Uterus (tissue), 3 donors: ENCODE measurements at regions not wholly inside any gene's neighbourhood (a gene's known extent, or its start where the extent isn't known, plus 50 kb on each side); places are given as distances from the start of the nearest gene placed in this dataset.

ENCODE experiments used
- DNase-seq, 2 donors: peaks; one replicate each; pipeline ENCODE4 v3.0.0-alpha.2; 2019 to 2020
- H3K27ac ChIP-seq, 2 donors: fragments of 200-600 bp; sonication (generic); 1 replicate in 1 of 2; 2 replicates in 1 of 2; pipeline ENCODE4 v1.5.1; 2016 to 2018
- H3K27me3 ChIP-seq, 2 donors: fragments of 200-600 bp; sonication (generic); one replicate each; pipeline ENCODE4 v1.5.1; 2018 to 2019; ENCODE audit warnings: control low read depth in 1 of 2
- H3K36me3 ChIP-seq, 2 donors: fragments of 200-600 bp; sonication (generic); one replicate each; pipeline ENCODE4 v1.5.1; 2019; ENCODE audit warnings: control low read depth in 1 of 2
- H3K4me1 ChIP-seq, 2 donors: fragments of 200-600 bp; sonication (generic); one replicate each; pipeline ENCODE4 v1.5.1; 2018 to 2019; ENCODE audit warnings: control low read depth in 1 of 2
- H3K4me3 ChIP-seq, 2 donors: fragments of 200-600 bp; sonication (generic); 1 replicate in 1 of 2; 2 replicates in 1 of 2; pipeline ENCODE4 v1.5.1; 2018 to 2019; ENCODE audit warnings: mild to moderate bottlenecking in 1 of 2
- H3K9me3 ChIP-seq, 2 donors: fragments of 200-600 bp; sonication (generic); one replicate each; pipeline ENCODE4 v1.5.1; 2019; ENCODE audit warnings: control low read depth in 1 of 2
- POLR2A ChIP-seq, 2 donors: fragments of 450-650 bp; IDR thresholded peaks; one replicate each; pipeline ENCODE4 v1.6.1; 2016; ENCODE audit warnings: antibody characterized with exemption in 2 of 2, mild to moderate bottlenecking in 1 of 2, moderate library complexity in 1 of 2
- intact Hi-C: fragments of 100-400 bp; cut with DNase I; formaldehyde crosslinking; loops from one replicate; pipeline ENCODE4 v1.15.1; 2023; ENCODE audit warnings: low total_unique reads
- TF ChIP-seq, protein P1 (sequence below), 4 experiments: fragments of 200-600 bp in 2 of 4; fragments of 450-650 bp in 2 of 4; sonication (generic) in 2 of 4; IDR thresholded peaks; one replicate each; pipeline ENCODE4 v1.5.1; 2016 to 2019; ENCODE audit warnings: antibody characterized with exemption in 4 of 4, mild to moderate bottlenecking in 2 of 4, moderate library complexity in 1 of 4
- donor health status: DM: yes; HTN: yes; CAD: no.

- TF ChIP-seq, protein P1, sequence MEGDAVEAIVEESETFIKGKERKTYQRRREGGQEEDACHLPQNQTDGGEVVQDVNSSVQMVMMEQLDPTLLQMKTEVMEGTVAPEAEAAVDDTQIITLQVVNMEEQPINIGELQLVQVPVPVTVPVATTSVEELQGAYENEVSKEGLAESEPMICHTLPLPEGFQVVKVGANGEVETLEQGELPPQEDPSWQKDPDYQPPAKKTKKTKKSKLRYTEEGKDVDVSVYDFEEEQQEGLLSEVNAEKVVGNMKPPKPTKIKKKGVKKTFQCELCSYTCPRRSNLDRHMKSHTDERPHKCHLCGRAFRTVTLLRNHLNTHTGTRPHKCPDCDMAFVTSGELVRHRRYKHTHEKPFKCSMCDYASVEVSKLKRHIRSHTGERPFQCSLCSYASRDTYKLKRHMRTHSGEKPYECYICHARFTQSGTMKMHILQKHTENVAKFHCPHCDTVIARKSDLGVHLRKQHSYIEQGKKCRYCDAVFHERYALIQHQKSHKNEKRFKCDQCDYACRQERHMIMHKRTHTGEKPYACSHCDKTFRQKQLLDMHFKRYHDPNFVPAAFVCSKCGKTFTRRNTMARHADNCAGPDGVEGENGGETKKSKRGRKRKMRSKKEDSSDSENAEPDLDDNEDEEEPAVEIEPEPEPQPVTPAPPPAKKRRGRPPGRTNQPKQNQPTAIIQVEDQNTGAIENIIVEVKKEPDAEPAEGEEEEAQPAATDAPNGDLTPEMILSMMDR (IDR thresholded peaks at IDR 0.05) = no peak
- TF ChIP-seq POLR2A (IDR thresholded peaks at IDR 0.05) = no peak
- DNase-seq = no peak
- Histone ChIP-seq H3K36me3 (no peaks in the 10 kb centered on the region), H3K27me3 (no peaks in the 10 kb centered on the region), H3K4me3 (no peak overlapping the region), H3K9me3 (no peaks in the 10 kb centered on the region), H3K27ac (no peak overlapping the region), H3K4me1 (no peaks in the 10 kb centered on the region)
- intact Hi-C loops = no loop called here
Measured at GRCh38 chr9:71355884-71356283, 234.5 kb upstream of the TRPM3 start.

DNA sequence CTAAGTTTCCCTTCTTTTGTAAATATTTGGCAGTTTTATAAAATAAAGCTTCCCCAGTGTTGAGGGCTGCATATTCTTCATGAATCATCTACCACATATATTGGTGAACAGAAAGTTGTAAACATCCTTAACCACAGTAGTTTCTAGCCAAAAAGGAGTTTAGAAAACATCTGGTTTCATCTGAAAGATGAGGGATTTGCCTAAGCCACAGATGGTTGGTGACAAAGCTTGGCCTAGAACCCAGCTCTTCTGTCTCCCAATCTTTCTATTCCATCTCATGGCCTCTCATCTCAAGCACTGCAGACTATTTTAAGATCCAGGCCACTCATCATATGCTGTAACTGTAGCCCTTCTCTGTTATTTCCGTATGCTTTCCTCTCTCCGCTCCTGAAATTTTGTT is 232.3 kb upstream of the TRPM3 start:
- TF ChIP-seq, protein P1 (IDR thresholded peaks at IDR 0.05) = no peak
- TF ChIP-seq POLR2A (IDR thresholded peaks at IDR 0.05) = no peak
- Histone ChIP-seq H3K4me3 (no peak overlapping the region), H3K4me1 (no peaks in the 10 kb centered on the region), H3K27ac (no peak overlapping the region), H3K27me3 (no peaks in the 10 kb centered on the region), H3K36me3 (no peaks in the 10 kb centered on the region), H3K9me3 (no peaks in the 10 kb centered on the region)
- intact Hi-C loops = no loop called here
- no peak for DNase-seq

DNA sequence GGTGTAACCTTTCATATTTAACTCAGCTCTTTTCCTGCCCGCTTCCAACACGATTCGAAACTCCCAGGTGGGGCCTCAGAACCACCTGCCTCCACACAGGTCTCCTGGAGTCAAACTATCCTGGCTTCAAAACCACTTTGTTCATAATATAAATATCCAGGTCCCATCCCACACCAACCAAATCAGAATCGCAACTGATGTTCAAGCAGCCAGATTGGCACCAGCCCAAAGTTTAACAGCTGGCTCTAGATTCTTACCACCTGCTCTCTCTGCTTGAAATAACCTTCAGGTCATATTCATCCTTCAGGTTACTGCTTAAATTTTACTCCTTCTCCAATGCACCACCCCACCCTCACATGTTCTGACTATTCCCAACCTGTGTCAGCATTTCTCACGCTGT is 231.4 kb upstream of the TRPM3 start:
- H3K4me1 ChIP-seq = no peaks in the 10 kb centered on the region
- TF ChIP-seq POLR2A (IDR thresholded peaks at IDR 0.05) = no peak
- TF ChIP-seq, protein P1 (IDR thresholded peaks at IDR 0.05) = no peak
- H3K27ac ChIP-seq = no peak overlapping the region
- H3K36me3 ChIP-seq = no peaks in the 10 kb centered on the region
- no peaks in the 10 kb centered on the region for H3K27me3 ChIP-seq
- no peaks in the 10 kb centered on the region for H3K9me3 ChIP-seq
- DNase-seq = no peak
- H3K4me3 ChIP-seq = no peak overlapping the region
- intact Hi-C loops = no loop called here

- Histone ChIP-seq H3K9me3 (no peaks in the 10 kb centered on the region), H3K36me3 (no peaks in the 10 kb centered on the region), H3K4me1 (no peaks in the 10 kb centered on the region), H3K27ac (no peak overlapping the region), H3K4me3 (no peak overlapping the region), H3K27me3 (no peaks in the 10 kb centered on the region)
- intact Hi-C loops = no loop called here
- DNase-seq = no peak
- TF ChIP-seq POLR2A (IDR thresholded peaks at IDR 0.05) = no peak
- TF ChIP-seq, protein P1 (IDR thresholded peaks at IDR 0.05) = no peak
Measured at GRCh38 chr9:71349218-71349617, 227.8 kb upstream of the TRPM3 start.

DNA sequence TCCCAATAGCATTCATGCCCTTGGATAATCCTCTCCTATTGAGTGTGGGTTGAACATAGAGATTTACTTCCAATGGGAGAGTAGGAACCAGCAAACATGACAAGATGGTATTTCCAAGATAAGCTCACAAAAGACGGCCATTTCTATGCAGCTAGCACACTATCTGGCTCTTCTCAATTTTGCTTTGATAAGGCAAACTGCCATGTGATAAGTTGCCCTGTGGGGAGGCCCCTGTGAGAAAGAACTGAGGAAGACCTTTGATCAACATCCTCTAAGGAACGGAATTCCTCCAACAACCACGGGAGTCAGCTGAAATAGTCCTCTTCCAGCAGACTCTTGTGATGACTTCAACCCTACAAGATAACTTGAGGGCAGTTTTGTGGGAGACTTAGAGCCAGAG is 211.9 kb upstream of the TRPM3 start:
- no peak for DNase-seq
- H3K27ac ChIP-seq = no peak overlapping the region
- no peaks in the 10 kb centered on the region for H3K36me3 ChIP-seq
- H3K27me3 ChIP-seq = no peaks in the 10 kb centered on the region
- H3K4me1 ChIP-seq = no peaks in the 10 kb centered on the region
- H3K4me3 ChIP-seq = no peak overlapping the region
- TF ChIP-seq, protein P1 (IDR thresholded peaks at IDR 0.05) = no peak
- TF ChIP-seq POLR2A (IDR thresholded peaks at IDR 0.05) = no peak
- intact Hi-C loops = no loop called here
- H3K9me3 ChIP-seq = no peaks in the 10 kb centered on the region
